Smooth muscle cell (in vitro differentiated cells): ENCODE measurements at regions not wholly inside any gene's neighbourhood (a gene's known extent, or its start where the extent isn't known, plus 50 kb on each side); places are given as distances from the start of the nearest gene placed in this dataset.

ENCODE experiments used
- DNase-seq: peaks from one replicate; lab custom pipeline; 2025; ENCODE audit not compliant: unreplicated experiment; lab: John Stamatoyannopoulos, UW
- H2AFZ ChIP-seq: fragments of 200-600 bp; sonication (generic); 2 replicates; pipeline ENCODE4 v1.6.0; 2016; ENCODE audit warnings: antibody characterized with exemption, low read depth, mild to moderate bottlenecking
- H3F3A ChIP-seq: fragments of 200-600 bp; sonication (generic); 2 replicates; pipeline ENCODE4 v1.6.0; 2017; ENCODE audit warnings: antibody characterized with exemption, low read depth
- H3K27ac ChIP-seq: fragments of 200-600 bp; sonication (generic); 2 replicates; pipeline ENCODE4 v1.5.1; 2016; ENCODE audit warnings: low read depth, mild to moderate bottlenecking
- H3K27me3 ChIP-seq: fragments of 200-600 bp; sonication (generic); 2 replicates; pipeline ENCODE4 v1.6.1; 2016; ENCODE audit warnings: low read depth, mild to moderate bottlenecking
- H3K36me3 ChIP-seq: fragments of 200-600 bp; sonication (generic); 2 replicates; pipeline ENCODE4 v1.5.1; 2016; ENCODE audit warnings: low read depth
- H3K4me1 ChIP-seq: fragments of 200-600 bp; sonication (generic); 2 replicates; pipeline ENCODE4 v1.5.1; 2016; ENCODE audit warnings: low read depth
- H3K4me2 ChIP-seq: fragments of 200-600 bp; sonication (generic); 2 replicates; pipeline ENCODE4 v1.6.0; 2016; ENCODE audit warnings: mild to moderate bottlenecking
- H3K4me3 ChIP-seq: fragments of 200-600 bp; sonication (generic); 2 replicates; pipeline ENCODE4 v1.5.1; 2016; ENCODE audit warnings: mild to moderate bottlenecking
- H3K79me2 ChIP-seq: fragments of 200-600 bp; sonication (generic); 2 replicates; pipeline ENCODE4 v1.6.0; 2016; ENCODE audit warnings: low read depth, mild to moderate bottlenecking
- H3K9ac ChIP-seq: fragments of 200-600 bp; sonication (generic); 2 replicates; pipeline ENCODE4 v1.6.0; 2016; ENCODE audit warnings: low read depth
- H3K9me3 ChIP-seq: fragments of 200-600 bp; sonication (generic); replicated peaks from 2 replicates; pipeline ENCODE4 v1.5.1; 2016; ENCODE audit warnings: low read depth
- H4K20me1 ChIP-seq: fragments of 200-600 bp; sonication (generic); 2 replicates; pipeline ENCODE4 v1.6.0; 2016; ENCODE audit warnings: low read depth
- WGBS: methylation state at CpG from one replicate; pipeline ENCODE4 v1.1.7; 2016; ENCODE audit warnings: low lambda C conversion rate; 5-methylcytosine and 5-hydroxymethylcytosine counted together
- TF ChIP-seq, protein P1 (sequence below): fragments of 200-600 bp; sonication (generic); IDR thresholded peaks from 2 replicates; pipeline ENCODE4 v1.5.1; 2017; ENCODE audit warnings: borderline replicate concordance, mild to moderate bottlenecking, antibody characterized with exemption; ENCODE audit not compliant: insufficient read depth, poor library complexity, severe bottlenecking

DNA sequence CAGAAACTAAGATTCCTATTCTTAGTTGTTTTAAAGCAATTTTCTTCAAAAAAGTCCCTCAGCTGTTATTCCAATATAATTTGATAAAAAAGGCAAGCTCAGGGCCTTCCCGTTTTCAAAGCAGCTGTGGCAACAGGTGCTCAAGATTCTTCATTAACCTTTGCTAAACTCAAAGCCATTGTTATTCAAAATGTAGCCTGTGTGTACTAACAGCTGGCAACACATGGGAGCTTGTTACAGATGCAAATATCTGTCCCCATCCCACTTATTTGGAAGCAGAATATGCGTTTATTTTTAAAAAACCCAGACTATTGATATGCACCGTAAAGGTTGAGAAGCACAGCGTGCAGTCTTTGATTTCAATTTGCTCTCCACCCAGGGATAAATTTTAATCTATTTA is 210.4 kb upstream of the SYT10 start:
- no peak overlapping the region for H2AFZ ChIP-seq
- TF ChIP-seq, protein P1, sequence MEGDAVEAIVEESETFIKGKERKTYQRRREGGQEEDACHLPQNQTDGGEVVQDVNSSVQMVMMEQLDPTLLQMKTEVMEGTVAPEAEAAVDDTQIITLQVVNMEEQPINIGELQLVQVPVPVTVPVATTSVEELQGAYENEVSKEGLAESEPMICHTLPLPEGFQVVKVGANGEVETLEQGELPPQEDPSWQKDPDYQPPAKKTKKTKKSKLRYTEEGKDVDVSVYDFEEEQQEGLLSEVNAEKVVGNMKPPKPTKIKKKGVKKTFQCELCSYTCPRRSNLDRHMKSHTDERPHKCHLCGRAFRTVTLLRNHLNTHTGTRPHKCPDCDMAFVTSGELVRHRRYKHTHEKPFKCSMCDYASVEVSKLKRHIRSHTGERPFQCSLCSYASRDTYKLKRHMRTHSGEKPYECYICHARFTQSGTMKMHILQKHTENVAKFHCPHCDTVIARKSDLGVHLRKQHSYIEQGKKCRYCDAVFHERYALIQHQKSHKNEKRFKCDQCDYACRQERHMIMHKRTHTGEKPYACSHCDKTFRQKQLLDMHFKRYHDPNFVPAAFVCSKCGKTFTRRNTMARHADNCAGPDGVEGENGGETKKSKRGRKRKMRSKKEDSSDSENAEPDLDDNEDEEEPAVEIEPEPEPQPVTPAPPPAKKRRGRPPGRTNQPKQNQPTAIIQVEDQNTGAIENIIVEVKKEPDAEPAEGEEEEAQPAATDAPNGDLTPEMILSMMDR: no peak
- no peaks in the 10 kb centered on the region for H3K9me3 ChIP-seq
- H3K27ac ChIP-seq: no peak overlapping the region
- DNase-seq: no peak
- H3K9ac ChIP-seq: no peak overlapping the region
- 82% methylated on average over 4 of the region's 4 CpGs for WGBS
- H3K79me2 ChIP-seq: no peaks in the 10 kb centered on the region
- no peaks in the 10 kb centered on the region for H3K36me3 ChIP-seq
- no peak overlapping the region for H3K4me3 ChIP-seq
- no peaks in the 10 kb centered on the region for H4K20me1 ChIP-seq
- no peak overlapping the region for H3K4me2 ChIP-seq
- H3K4me1 ChIP-seq: no peaks in the 10 kb centered on the region
- H3F3A ChIP-seq: no peaks in the 10 kb centered on the region
- H3K27me3 ChIP-seq: no peaks in the 10 kb centered on the region

DNA sequence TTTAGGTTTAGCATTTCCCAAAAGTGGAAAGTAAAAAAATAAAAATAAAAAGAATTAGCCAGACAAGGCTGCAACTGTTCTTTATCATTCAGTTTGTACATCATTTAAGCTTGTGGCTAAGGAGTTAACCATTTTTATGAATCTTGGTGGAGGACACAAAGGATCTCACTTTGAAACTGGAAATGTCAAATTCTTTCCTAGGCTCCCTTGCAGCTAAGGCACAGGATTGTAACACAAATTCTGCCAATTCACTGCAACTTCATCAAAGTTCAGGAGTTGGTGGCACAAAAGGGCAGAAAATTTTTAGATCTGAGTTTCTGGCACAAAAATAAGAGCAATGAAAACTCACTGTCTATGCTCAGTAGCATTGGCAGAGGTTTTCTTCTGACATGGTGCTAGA is 211.2 kb upstream of the SYT10 start:
- no peaks in the 10 kb centered on the region for H3K9me3 ChIP-seq
- H3K4me1 ChIP-seq: no peaks in the 10 kb centered on the region
- no peak overlapping the region for H3K4me3 ChIP-seq
- H2AFZ ChIP-seq: no peak overlapping the region
- no peaks in the 10 kb centered on the region for H3K79me2 ChIP-seq
- H3K27ac ChIP-seq: no peak overlapping the region
- H3K27me3 ChIP-seq: no peaks in the 10 kb centered on the region
- H3K4me2 ChIP-seq: no peak overlapping the region
- TF ChIP-seq, protein P1: no peak
- no peaks in the 10 kb centered on the region for H3K36me3 ChIP-seq
- H3F3A ChIP-seq: no peaks in the 10 kb centered on the region
- no peak for DNase-seq
- no peaks in the 10 kb centered on the region for H4K20me1 ChIP-seq
- no peak overlapping the region for H3K9ac ChIP-seq

DNA sequence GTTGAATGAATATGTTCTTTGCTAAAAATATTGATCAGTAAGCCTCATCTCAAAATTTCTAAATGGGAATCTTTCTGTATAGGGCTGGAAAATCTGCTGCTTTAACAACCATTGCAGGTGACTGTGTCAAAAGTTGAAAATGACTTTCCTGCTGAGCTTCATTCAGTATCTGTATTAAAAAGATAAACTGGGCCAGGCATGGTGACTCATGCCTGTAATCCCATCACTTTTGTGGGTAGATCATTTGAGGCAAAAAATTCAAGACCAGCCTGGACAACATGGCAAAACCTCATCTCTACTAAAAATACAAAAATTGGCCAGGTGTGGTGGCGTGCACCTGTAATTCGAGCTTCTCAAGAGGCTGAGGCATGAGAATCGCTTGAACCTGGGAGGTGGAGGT is 213.7 kb upstream of the SYT10 start:
- TF ChIP-seq, protein P1: no peak
- Histone ChIP-seq H2AFZ (no peak overlapping the region), H3K27me3 (no peaks in the 10 kb centered on the region), H3K27ac (no peak overlapping the region), H3K9ac (no peak overlapping the region), H3K4me2 (no peak overlapping the region), H3K9me3 (no peaks in the 10 kb centered on the region), H3F3A (no peaks in the 10 kb centered on the region), H3K4me1 (no peaks in the 10 kb centered on the region), H3K79me2 (no peaks in the 10 kb centered on the region), H3K4me3 (no peak overlapping the region), H3K36me3 (no peaks in the 10 kb centered on the region), H4K20me1 (no peaks in the 10 kb centered on the region)
- WGBS: 99% methylated on average over 3 of the region's 3 CpGs
- DNase-seq: no peak

GRCh38 chr12:33654313-33654712 is 214.7 kb upstream of the SYT10 start:
- H3K9ac ChIP-seq: no peak overlapping the region
- no peaks in the 10 kb centered on the region for H3K27me3 ChIP-seq
- H3K4me3 ChIP-seq: no peak overlapping the region
- no peaks in the 10 kb centered on the region for H3K9me3 ChIP-seq
- WGBS: 81% methylated on average over 1 of the region's 1 CpG
- TF ChIP-seq, protein P1: no peak
- no peaks in the 10 kb centered on the region for H3K79me2 ChIP-seq
- H4K20me1 ChIP-seq: no peaks in the 10 kb centered on the region
- no peaks in the 10 kb centered on the region for H3F3A ChIP-seq
- H3K4me1 ChIP-seq: no peaks in the 10 kb centered on the region
- no peak overlapping the region for H2AFZ ChIP-seq
- no peak for DNase-seq
- H3K36me3 ChIP-seq: no peaks in the 10 kb centered on the region
- no peak overlapping the region for H3K27ac ChIP-seq
- H3K4me2 ChIP-seq: no peak overlapping the region
